Small intestine (tissue), 7 donors: ENCODE measurements at regions not wholly inside any gene's neighbourhood (a gene's known extent, or its start where the extent isn't known, plus 50 kb on each side); places are given as distances from the start of the nearest gene placed in this dataset.

Experiments used
- DNase-seq, 2 donors: peaks; one replicate each; pipeline versions ENCODE4 v3.0.0 to v3.0.0-alpha.2; 2013
- FAIRE-seq: peaks from 2 replicates; lab custom pipeline; 2012; peaks lifted over from hg19 to GRCh38; lab: Jason Lieb, UNC
- H3K27ac ChIP-seq, 3 donors: one replicate each; pipeline ENCODE4 v1.5.1; 2013; ENCODE audit warnings: low read length in 2 of 3, mild to moderate bottlenecking in 2 of 3, control low read depth in 1 of 3, inconsistent platforms in 1 of 3, low read depth in 1 of 3, moderate library complexity in 1 of 3
- H3K27me3 ChIP-seq, 3 donors: one replicate each; pipeline ENCODE4 v1.6.1; 2013; ENCODE audit warnings: low read length in 3 of 3, inconsistent platforms in 1 of 3; ENCODE audit not compliant: control insufficient read depth in 3 of 3, insufficient read depth in 3 of 3
- H3K36me3 ChIP-seq, 3 donors: one replicate each; pipeline ENCODE4 v1.6.1; 2013; ENCODE audit warnings: low read length in 3 of 3, inconsistent platforms in 1 of 3, low read depth in 1 of 3, mild to moderate bottlenecking in 1 of 3, moderate library complexity in 1 of 3; ENCODE audit not compliant: control insufficient read depth in 3 of 3, insufficient read depth in 2 of 3
- H3K4me1 ChIP-seq, 3 donors: one replicate each; pipeline ENCODE4 v1.6.1; 2013; ENCODE audit warnings: low read length in 2 of 3, inconsistent platforms in 1 of 3, low read depth in 1 of 3, mild to moderate bottlenecking in 1 of 3, moderate library complexity in 1 of 3; ENCODE audit not compliant: control insufficient read depth in 3 of 3, insufficient read depth in 2 of 3
- H3K4me3 ChIP-seq, 3 donors: one replicate each; pipeline ENCODE4 v1.5.1; 2013; ENCODE audit warnings: low read length in 3 of 3, control low read depth in 1 of 3, inconsistent platforms in 1 of 3, low read depth in 1 of 3, mild to moderate bottlenecking in 1 of 3, moderate library complexity in 1 of 3
- H3K9me3 ChIP-seq, 2 donors: one replicate each; pipeline ENCODE4 v1.6.1; 2013; ENCODE audit warnings: low read depth in 1 of 2, low read length in 1 of 2; ENCODE audit not compliant: control insufficient read depth in 2 of 2, insufficient read depth in 1 of 2
- WGBS, 3 donors: extraction: QIAGEN DNeasy Blood & Tissue Kit; methylation state at CpG; one replicate each; pipeline ENCODE4 v1.1.7; 2013; 5-methylcytosine and 5-hydroxymethylcytosine counted together
- donor health status: healthy with polysubstance abuse.
- donor health status: control.
- donor health status: control.
- donor health status: Bipolar disorder and iron deficiency.
- donor health status: healthy.

DNA sequence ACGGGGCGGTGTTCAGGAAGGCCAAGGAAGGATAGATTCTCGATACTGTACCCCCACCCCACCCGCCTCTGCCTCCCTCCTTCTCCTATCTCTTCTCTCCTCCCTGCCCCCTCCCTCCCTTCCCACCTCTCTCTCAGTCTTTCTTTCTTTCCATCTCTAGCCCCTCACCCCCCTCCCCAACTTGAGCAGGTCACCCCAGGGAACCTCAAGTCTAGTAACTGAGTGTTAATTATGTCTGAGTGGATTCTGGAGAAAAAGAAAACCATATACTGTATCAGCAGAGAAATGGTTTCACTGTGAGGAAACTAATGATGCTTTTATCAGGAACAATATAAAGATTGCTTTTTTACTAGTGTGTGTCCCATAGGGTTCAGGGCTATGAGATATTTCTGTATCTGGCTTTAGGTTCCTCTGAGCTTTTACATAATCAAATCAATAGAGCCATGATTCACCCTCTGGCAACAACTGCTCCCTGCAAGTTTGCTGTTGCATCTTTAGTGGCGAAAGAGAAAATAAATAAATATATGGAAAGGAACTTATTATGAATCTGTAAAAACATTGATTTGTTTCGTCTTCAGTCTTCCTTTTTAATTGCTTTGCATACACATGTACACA lies 639.7 kb downstream of the CCDC171 start:
- DNase-seq (no peak), FAIRE-seq (no peak)
- H3K27me3 ChIP-seq: no peaks in the 10 kb centered on the region
- 28 to 29% (median 29%) methylated on average over 6 of the region's 6 CpGs for WGBS, 3 donors
- no peaks in the 10 kb centered on the region for H3K4me1 ChIP-seq
- no peak overlapping the region for H3K4me3 ChIP-seq
- no peaks in the 10 kb centered on the region for H3K36me3 ChIP-seq
- peaks cover 0 to 3% of the 10 kb centered on the region in 2 donors for H3K9me3 ChIP-seq
- no peak overlapping the region for H3K27ac ChIP-seq

DNA sequence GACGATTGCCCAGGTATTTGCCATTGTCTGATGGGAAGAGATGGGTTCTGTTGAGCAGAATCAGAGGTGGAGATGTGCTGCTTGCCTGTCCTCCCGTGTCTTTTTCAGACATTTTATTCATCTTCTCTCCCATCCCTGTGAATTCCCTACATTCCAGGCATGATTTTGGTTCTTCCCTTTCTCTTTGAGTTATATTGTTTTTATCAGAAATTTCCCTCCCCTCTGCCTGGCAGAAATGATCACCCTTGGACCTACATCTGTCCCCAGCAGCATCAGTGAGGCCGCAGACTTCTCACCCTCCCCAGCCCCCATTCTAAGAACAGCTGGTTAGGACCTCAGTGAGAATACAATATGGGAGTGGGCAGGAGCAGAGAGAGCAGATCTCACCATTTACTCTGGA lies 640.2 kb downstream of the CCDC171 start:
- peaks cover 0 to 3% of the 10 kb centered on the region in 2 donors for H3K9me3 ChIP-seq
- WGBS, 3 donors: 76 to 84% (median 77%) methylated on average over 3 of the region's 3 CpGs
- no peaks in the 10 kb centered on the region for H3K36me3 ChIP-seq
- H3K27ac ChIP-seq: no peak overlapping the region
- FAIRE-seq: no peak
- H3K27me3 ChIP-seq: no peaks in the 10 kb centered on the region
- no peaks in the 10 kb centered on the region for H3K4me1 ChIP-seq
- no peak overlapping the region for H3K4me3 ChIP-seq
- no peak for DNase-seq

GRCh38 chr9:16196206-16196605 lies 643.4 kb downstream of the CCDC171 start:
- H3K4me1 ChIP-seq: no peaks in the 10 kb centered on the region
- H3K27me3 ChIP-seq: no peaks in the 10 kb centered on the region
- no peaks in the 10 kb centered on the region for H3K9me3 ChIP-seq
- 39 to 74% (median 43%) methylated on average over 1 of the region's 1 CpG for WGBS, 3 donors
- DNase-seq (no peak), FAIRE-seq (no peak)
- H3K36me3 ChIP-seq: no peaks in the 10 kb centered on the region
- H3K4me3 ChIP-seq: no peak overlapping the region
- no peak overlapping the region for H3K27ac ChIP-seq

GRCh38 chr9:16197578-16198370 lies 644.9 kb downstream of the CCDC171 start:
- H3K27me3 ChIP-seq: no peaks in the 10 kb centered on the region
- H3K27ac ChIP-seq: no peak overlapping the region
- 79 to 85% (median 84%) methylated on average over 20 of the region's 20 CpGs for WGBS, 3 donors
- no peak for FAIRE-seq
- no peak overlapping the region for H3K4me3 ChIP-seq
- H3K36me3 ChIP-seq: no peaks in the 10 kb centered on the region
- DNase-seq: no peak
- no peaks in the 10 kb centered on the region for H3K4me1 ChIP-seq
- no peaks in the 10 kb centered on the region for H3K9me3 ChIP-seq

DNA sequence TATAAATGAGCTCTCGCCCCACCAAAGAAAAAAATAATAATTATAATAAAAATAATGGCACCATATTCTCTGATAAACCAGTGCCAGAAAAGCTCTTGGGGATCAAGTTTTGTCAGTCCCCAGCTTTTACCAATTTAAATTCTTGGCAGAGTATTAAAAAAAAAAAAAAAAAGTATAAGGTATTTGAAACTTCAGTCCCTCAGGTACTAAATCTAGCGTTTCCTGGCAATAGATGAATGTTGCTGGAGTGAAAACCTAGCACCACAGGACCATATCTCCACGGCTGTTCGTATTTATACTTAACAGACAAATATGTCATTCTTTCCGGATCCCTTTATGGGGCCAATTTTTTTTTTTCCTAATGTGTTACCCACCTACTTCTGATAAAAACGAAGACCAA lies 646.2 kb downstream of the CCDC171 start:
- FAIRE-seq: no peak
- Histone ChIP-seq H3K27me3 (no peaks in the 10 kb centered on the region), H3K4me3 (no peak overlapping the region), H3K9me3 (no peaks in the 10 kb centered on the region), H3K4me1 (no peaks in the 10 kb centered on the region), H3K27ac (no peak overlapping the region), H3K36me3 (no peaks in the 10 kb centered on the region)
- DNase-seq: no peak
- WGBS, 3 donors: 67 to 81% (median 69%) methylated on average over 6 of the region's 6 CpGs

- no peaks in the 10 kb centered on the region for H3K4me1 ChIP-seq
- H3K27ac ChIP-seq: no peak overlapping the region
- no peaks in the 10 kb centered on the region for H3K36me3 ChIP-seq
- H3K4me3 ChIP-seq: no peak overlapping the region
- H3K27me3 ChIP-seq: no peaks in the 10 kb centered on the region
- DNase-seq (no peak), FAIRE-seq (no peak)
- 20 to 73% (median 54%) methylated on average over 1 of the region's 1 CpG for WGBS, 3 donors
- H3K9me3 ChIP-seq: no peaks in the 10 kb centered on the region
Measured at GRCh38 chr9:16202221-16202620, 649.4 kb downstream of the CCDC171 start.

GRCh38 chr9:16202914-16203728 lies 650.3 kb downstream of the CCDC171 start:
- FAIRE-seq (no peak), DNase-seq (no peak)
- H3K9me3 ChIP-seq: no peaks in the 10 kb centered on the region
- WGBS, 3 donors: 76 to 82% (median 79%) methylated on average over 17 of the region's 17 CpGs
- H3K4me3 ChIP-seq: no peak overlapping the region
- H3K36me3 ChIP-seq: no peaks in the 10 kb centered on the region
- no peak overlapping the region for H3K27ac ChIP-seq
- H3K4me1 ChIP-seq: no peaks in the 10 kb centered on the region
- no peaks in the 10 kb centered on the region for H3K27me3 ChIP-seq

GRCh38 chr9:16203729-16204573 lies 651.1 kb downstream of the CCDC171 start:
- no peak overlapping the region for H3K27ac ChIP-seq

More at GRCh38 chr9:16203729-16204573, 651.1 kb downstream of the CCDC171 start:
- no peaks in the 10 kb centered on the region for H3K36me3 ChIP-seq
- H3K4me3 ChIP-seq: no peak overlapping the region
- no peak for FAIRE-seq
- H3K4me1 ChIP-seq: no peaks in the 10 kb centered on the region
- no peaks in the 10 kb centered on the region for H3K9me3 ChIP-seq
- WGBS, 3 donors: 78 to 83% (median 78%) methylated on average over 14 of the region's 14 CpGs
- no peaks in the 10 kb centered on the region for H3K27me3 ChIP-seq
- no peak for DNase-seq
